Uterus (tissue), 2 donors: ENCODE measurements at regions not wholly inside any gene's neighbourhood (a gene's known extent, or its start where the extent isn't known, plus 50 kb on each side); places are given as distances from the start of the nearest gene placed in this dataset.

Experiments used
- POLR2A ChIP-seq, 2 donors: fragments of 450-650 bp; IDR thresholded peaks; one replicate each; pipeline ENCODE4 v1.6.1; 2016; ENCODE audit warnings: antibody characterized with exemption in 2 of 2, mild to moderate bottlenecking in 1 of 2, moderate library complexity in 1 of 2
- TF ChIP-seq, protein P1 (sequence below), 4 experiments: fragments of 200-600 bp in 2 of 4; fragments of 450-650 bp in 2 of 4; sonication (generic) in 2 of 4; IDR thresholded peaks; one replicate each; pipeline ENCODE4 v1.5.1; 2016 to 2019; ENCODE audit warnings: antibody characterized with exemption in 4 of 4, mild to moderate bottlenecking in 2 of 4, moderate library complexity in 1 of 4

DNA sequence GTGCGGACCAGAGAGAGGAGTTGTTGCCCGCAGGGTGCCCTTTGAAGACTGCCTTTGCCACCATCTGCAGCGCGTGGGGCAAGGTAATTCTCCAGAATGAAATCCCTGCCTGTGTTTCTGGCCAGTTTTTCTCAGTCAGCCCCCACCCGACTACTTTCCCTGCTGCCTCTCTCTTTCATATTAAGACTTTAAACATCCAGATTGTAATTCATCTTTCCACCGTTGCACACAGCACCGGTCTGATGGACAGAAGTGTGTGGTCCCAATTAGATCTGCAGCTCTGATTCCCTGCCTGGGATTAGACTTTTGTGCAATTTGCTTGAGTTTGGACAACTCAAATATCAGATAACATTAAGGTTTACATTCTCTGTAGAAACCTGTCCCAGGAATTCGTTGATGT is 489.0 kb downstream of the QKI start:
- TF ChIP-seq, protein P1, sequence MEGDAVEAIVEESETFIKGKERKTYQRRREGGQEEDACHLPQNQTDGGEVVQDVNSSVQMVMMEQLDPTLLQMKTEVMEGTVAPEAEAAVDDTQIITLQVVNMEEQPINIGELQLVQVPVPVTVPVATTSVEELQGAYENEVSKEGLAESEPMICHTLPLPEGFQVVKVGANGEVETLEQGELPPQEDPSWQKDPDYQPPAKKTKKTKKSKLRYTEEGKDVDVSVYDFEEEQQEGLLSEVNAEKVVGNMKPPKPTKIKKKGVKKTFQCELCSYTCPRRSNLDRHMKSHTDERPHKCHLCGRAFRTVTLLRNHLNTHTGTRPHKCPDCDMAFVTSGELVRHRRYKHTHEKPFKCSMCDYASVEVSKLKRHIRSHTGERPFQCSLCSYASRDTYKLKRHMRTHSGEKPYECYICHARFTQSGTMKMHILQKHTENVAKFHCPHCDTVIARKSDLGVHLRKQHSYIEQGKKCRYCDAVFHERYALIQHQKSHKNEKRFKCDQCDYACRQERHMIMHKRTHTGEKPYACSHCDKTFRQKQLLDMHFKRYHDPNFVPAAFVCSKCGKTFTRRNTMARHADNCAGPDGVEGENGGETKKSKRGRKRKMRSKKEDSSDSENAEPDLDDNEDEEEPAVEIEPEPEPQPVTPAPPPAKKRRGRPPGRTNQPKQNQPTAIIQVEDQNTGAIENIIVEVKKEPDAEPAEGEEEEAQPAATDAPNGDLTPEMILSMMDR (IDR thresholded peaks at IDR 0.05), result no peak
- no peak for TF ChIP-seq POLR2A (IDR thresholded peaks at IDR 0.05)
